ENCODE measurements at regions not wholly inside any gene's neighbourhood (a gene's known extent, or its start where the extent isn't known, plus 50 kb on each side); places are given as distances from the start of the nearest gene placed in this dataset.
"Not testable (repeated sequence)": the region's sequence is repeated elsewhere in the genome, so short reads cannot be mapped to it uniquely, and the experiment has no call there.

DNA sequence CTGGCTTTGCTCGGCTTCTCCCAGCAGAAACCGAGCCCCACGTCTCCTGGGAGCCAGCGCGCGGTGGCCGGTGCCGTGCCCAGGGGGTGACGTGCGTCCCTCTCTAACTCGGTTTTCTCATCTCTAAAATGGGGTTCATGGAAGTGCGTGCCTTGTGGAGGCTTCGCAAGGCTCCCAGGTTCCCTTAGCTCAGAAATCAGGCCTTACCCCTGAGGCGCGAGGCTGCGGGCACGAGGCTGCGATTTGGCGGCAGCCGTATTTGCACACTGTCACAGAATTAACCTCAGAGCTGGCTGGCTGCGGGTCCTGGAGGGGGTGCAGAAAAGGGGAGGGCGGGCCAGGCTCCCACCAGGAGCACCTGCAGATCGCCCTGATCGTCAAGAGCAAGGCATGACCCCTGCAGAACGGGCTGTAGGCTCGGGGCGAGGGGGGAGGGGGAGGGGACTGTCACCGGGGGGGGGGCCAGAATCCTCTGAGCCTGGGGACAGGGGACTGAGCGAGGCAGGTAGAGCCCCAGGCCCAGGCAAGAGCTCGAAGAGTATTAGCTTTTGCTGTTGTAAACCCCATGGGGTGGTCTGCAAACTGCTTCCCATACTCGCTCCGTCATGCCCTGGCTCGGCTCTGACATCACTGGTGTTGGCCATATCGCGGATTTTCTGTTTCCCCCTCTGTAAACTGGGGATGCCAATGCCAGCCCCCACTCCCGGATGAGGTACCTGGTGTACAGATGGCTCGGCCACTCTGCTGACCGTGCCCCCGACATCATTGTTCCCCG is 62.2 kb downstream of the CCNE1 start:
- ATAC-seq (ENCODE audit: low read depth), result no peak
- Histone ChIP-seq H3K27ac (ENCODE audit: poor library complexity, severe bottlenecking) (no peak overlapping the region), H3K4me3 (ENCODE audit: severe bottlenecking) (peak overlapping the region; percentile 37), H3K4me1 (ENCODE audit: insufficient read depth, poor library complexity, severe bottlenecking) (no peaks in the 10 kb centered on the region), H3K36me3 (ENCODE audit: low read depth) (no peaks in the 10 kb centered on the region), H3K27me3 (ENCODE audit: insufficient read depth, poor library complexity, severe bottlenecking) (peaks cover 6% of the 10 kb centered on the region), H3K9me3 (ENCODE audit: severe bottlenecking) (no peaks in the 10 kb centered on the region)
- TF ChIP-seq, protein P1, sequence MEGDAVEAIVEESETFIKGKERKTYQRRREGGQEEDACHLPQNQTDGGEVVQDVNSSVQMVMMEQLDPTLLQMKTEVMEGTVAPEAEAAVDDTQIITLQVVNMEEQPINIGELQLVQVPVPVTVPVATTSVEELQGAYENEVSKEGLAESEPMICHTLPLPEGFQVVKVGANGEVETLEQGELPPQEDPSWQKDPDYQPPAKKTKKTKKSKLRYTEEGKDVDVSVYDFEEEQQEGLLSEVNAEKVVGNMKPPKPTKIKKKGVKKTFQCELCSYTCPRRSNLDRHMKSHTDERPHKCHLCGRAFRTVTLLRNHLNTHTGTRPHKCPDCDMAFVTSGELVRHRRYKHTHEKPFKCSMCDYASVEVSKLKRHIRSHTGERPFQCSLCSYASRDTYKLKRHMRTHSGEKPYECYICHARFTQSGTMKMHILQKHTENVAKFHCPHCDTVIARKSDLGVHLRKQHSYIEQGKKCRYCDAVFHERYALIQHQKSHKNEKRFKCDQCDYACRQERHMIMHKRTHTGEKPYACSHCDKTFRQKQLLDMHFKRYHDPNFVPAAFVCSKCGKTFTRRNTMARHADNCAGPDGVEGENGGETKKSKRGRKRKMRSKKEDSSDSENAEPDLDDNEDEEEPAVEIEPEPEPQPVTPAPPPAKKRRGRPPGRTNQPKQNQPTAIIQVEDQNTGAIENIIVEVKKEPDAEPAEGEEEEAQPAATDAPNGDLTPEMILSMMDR (IDR thresholded peaks at IDR 0.05; ENCODE audit: poor library complexity, severe bottlenecking), result peak; percentile 60
- DNase-seq (ENCODE audit: low spot score), result no peak

DNA sequence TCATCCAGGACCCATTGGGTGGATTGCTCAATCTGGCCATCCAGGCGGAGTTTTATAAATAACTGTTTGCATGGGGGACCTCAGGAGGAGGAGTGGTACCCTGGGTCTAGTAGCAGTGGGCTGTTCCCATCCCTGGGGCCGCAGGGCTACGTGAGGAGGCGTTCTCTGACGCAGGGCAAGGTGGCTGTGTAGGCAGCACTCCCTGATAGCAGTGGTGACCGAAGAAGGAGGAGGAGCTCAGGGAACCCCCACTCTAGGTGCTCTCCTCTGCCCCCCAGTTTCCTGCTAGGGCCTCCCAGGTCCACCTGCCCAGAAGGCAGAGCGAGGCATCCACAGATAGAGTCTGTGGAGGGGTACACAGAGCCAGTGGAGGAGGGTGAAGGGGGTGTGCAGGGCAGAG is 64.1 kb downstream of the CCNE1 start:
- Histone ChIP-seq H3K27me3 (ENCODE audit: insufficient read depth, poor library complexity, severe bottlenecking) (peaks cover 6% of the 10 kb centered on the region), H3K4me1 (ENCODE audit: insufficient read depth, poor library complexity, severe bottlenecking) (no peaks in the 10 kb centered on the region), H3K4me3 (ENCODE audit: severe bottlenecking) (no peak overlapping the region), H3K9me3 (ENCODE audit: severe bottlenecking) (no peaks in the 10 kb centered on the region), H3K36me3 (ENCODE audit: low read depth) (no peaks in the 10 kb centered on the region), H3K27ac (ENCODE audit: poor library complexity, severe bottlenecking) (no peak overlapping the region)
- no peak for DNase-seq (ENCODE audit: low spot score)
- ATAC-seq (ENCODE audit: low read depth), result no peak
- TF ChIP-seq, protein P1 (IDR thresholded peaks at IDR 0.05; ENCODE audit: poor library complexity, severe bottlenecking), result no peak

DNA sequence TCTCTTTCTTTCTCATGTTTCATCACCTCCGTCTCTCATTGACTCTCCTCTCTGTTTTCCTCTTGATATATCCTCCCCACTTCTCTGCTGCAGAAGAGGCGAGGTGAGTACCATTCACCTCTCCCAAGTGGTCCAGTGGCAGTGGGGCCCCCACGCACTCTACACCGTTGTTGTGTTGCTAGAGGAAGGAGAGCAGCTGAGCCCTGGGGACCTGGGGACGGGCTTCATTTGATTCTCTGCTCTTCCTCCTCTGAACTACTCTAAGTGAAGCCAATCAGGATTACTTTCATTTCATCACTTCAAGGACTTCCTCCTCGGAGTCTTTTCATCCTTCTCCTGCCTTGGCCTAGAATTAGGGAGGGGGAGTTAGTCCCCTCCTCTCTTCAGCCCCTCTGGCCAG is 64.6 kb downstream of the CCNE1 start:
- no peaks in the 10 kb centered on the region for H3K9me3 ChIP-seq (ENCODE audit: severe bottlenecking)
- TF ChIP-seq, protein P1 (IDR thresholded peaks at IDR 0.05; ENCODE audit: poor library complexity, severe bottlenecking), result no peak
- no peak overlapping the region for H3K4me3 ChIP-seq (ENCODE audit: severe bottlenecking)
- H3K4me1 ChIP-seq (ENCODE audit: insufficient read depth, poor library complexity, severe bottlenecking), result no peaks in the 10 kb centered on the region
- H3K27ac ChIP-seq (ENCODE audit: poor library complexity, severe bottlenecking), result no peak overlapping the region
- DNase-seq (ENCODE audit: low spot score), result no peak
- no peak for ATAC-seq (ENCODE audit: low read depth)
- no peaks in the 10 kb centered on the region for H3K36me3 ChIP-seq (ENCODE audit: low read depth)
- peaks cover 6% of the 10 kb centered on the region for H3K27me3 ChIP-seq (ENCODE audit: insufficient read depth, poor library complexity, severe bottlenecking)

DNA sequence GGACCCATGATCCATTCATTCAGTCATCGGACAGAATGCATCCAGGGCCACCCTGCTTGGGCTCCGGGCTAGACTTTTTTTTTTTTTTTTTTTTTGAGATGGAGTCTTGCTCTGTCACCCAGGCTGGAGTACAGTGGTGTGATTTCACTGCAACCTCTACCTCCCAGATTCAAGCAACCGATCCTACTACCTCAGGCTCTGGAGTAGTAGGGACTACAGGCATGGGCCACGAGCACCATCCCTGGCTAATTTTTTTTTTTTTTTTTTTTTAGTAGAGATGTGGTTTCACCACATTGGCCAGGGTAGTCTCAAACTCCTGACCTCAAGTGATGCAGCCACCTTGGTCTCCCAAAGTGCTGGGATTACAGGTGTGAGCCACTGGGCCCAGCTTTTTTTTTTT is 65.1 kb downstream of the CCNE1 start:
- H3K36me3 ChIP-seq (ENCODE audit: low read depth); DNase-seq (ENCODE audit: low spot score); H3K4me1 ChIP-seq (ENCODE audit: insufficient read depth, poor library complexity, severe bottlenecking); H3K4me3 ChIP-seq (ENCODE audit: severe bottlenecking); ATAC-seq (ENCODE audit: low read depth); H3K27ac ChIP-seq (ENCODE audit: poor library complexity, severe bottlenecking); H3K27me3 ChIP-seq (ENCODE audit: insufficient read depth, poor library complexity, severe bottlenecking); H3K9me3 ChIP-seq (ENCODE audit: severe bottlenecking): not testable (repeated sequence)

DNA sequence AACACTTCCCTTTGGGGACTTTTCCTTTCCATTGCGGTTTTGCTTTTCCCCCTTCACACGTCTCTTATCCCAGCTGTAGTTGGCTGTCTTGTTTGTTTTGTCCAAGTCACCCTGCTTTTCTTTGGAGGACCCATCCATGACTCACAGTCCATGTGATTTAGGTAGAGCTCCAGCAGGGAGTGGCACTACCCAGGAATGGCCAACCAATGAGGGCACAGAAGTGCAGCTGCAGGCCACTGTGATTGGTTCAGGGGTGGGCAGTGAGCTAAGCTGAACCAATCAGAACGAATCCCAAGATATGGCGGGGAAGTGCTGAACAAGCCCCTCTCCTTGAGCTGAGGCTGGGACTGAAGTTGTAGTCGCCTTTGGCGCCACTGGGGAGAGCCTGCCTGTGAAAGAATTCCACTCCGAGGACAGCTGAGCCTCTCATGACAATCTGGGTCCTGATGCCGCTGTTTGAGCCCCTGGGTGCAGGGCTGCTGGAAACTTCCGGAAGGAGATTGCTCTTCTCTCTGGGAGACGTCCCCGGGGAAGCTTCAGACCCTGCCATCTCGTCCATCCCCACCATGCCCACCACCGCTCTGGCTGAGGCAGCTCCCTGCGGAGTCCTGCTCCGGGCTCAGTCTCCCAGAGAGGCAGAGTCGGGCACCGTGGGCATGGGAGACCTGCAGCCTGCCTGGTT is 62.9 kb upstream of the URI1 start:
- Histone ChIP-seq H3K27ac (ENCODE audit: poor library complexity, severe bottlenecking) (no peak overlapping the region), H3K4me1 (ENCODE audit: insufficient read depth, poor library complexity, severe bottlenecking) (no peaks in the 10 kb centered on the region), H3K36me3 (ENCODE audit: low read depth) (no peaks in the 10 kb centered on the region), H3K9me3 (ENCODE audit: severe bottlenecking) (no peaks in the 10 kb centered on the region), H3K4me3 (ENCODE audit: severe bottlenecking) (no peak overlapping the region), H3K27me3 (ENCODE audit: insufficient read depth, poor library complexity, severe bottlenecking) (peaks cover 3% of the 10 kb centered on the region)
- ATAC-seq (ENCODE audit: low read depth) (peak; percentile 65; the same call in 2 of the 3 replicates), DNase-seq (ENCODE audit: low spot score) (no peak)
- TF ChIP-seq, protein P1 (IDR thresholded peaks at IDR 0.05; ENCODE audit: poor library complexity, severe bottlenecking), result no peak
